ENCODE measurements at regions not wholly inside any gene's neighbourhood (a gene's known extent, or its start where the extent isn't known, plus 50 kb on each side); places are given as distances from the start of the nearest gene placed in this dataset.

DNA sequence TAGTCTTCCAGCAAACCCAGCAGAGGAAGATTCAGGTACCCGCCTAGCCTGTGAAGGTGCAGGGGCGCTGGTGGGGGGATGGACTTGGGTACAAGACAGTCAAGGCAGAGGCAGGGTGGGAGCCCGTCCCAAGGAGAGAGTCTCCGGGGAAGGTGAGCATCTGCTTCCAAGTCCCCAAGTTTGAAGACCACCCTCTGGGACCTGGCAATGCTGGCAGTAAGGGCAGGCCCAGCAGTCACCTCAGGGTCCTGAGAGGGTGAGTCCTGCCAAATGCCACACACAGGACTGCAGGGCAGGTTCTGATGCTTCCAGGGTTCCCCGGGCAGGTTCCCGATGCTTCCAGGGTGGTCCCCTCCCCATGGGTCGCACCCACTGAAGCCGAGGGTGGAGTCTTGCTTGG, 261.8 kb upstream of the IRX1 start:
- no peaks in the 10 kb centered on the region for H3K9me3 ChIP-seq
- 25% methylated on average over 8 of the region's 8 CpGs for WGBS (ENCODE audit: missing lambda C conversion rate)
- ATAC-seq = no peak
- no peaks in the 10 kb centered on the region for H3K4me1 ChIP-seq
- no peak for DNase-seq (ENCODE audit: low read depth in 1 of 2, low spot score in 1 of 2)
- ChIA-PET POLR2A (no interaction called here), CTCF (interaction anchor here (0.6 kb wide), 1 partner anchor 377 kb away, joined by 3 read pairs; no protein-coding TSS in a partner anchor)
- no peak overlapping the region for H3K4me2 ChIP-seq
- H3K27ac ChIP-seq = no peak overlapping the region
- TF ChIP-seq HOXB13 (CRISPR knock-in tag; IDR thresholded peaks at IDR 0.05; ENCODE audit: low read depth) = no peak
- TF ChIP-seq, protein P1, sequence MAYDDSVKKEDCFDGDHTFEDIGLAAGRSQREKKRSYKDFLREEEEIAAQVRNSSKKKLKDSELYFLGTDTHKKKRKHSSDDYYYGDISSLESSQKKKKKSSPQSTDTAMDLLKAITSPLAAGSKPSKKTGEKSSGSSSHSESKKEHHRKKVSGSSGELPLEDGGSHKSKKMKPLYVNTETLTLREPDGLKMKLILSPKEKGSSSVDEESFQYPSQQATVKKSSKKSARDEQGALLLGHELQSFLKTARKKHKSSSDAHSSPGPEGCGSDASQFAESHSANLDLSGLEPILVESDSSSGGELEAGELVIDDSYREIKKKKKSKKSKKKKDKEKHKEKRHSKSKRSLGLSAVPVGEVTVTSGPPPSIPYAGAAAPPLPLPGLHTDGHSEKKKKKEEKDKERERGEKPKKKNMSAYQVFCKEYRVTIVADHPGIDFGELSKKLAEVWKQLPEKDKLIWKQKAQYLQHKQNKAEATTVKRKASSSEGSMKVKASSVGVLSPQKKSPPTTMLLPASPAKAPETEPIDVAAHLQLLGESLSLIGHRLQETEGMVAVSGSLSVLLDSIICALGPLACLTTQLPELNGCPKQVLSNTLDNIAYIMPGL (CRISPR knock-in tag; IDR thresholded peaks at IDR 0.05; ENCODE audit: borderline replicate concordance) = no peak
- TF ChIP-seq RCOR1 (IDR thresholded peaks at IDR 0.05; ENCODE audit: low read depth, low read length) = no peak
- TF ChIP-seq MAZ (IDR thresholded peaks at IDR 0.05; ENCODE audit: borderline replicate concordance, low read depth, low read length) = no peak
- TF ChIP-seq NFE2L2 (conservative IDR thresholded peaks at IDR 0.05; ENCODE audit: low read length) = no peak
- TF ChIP-seq, protein P2, sequence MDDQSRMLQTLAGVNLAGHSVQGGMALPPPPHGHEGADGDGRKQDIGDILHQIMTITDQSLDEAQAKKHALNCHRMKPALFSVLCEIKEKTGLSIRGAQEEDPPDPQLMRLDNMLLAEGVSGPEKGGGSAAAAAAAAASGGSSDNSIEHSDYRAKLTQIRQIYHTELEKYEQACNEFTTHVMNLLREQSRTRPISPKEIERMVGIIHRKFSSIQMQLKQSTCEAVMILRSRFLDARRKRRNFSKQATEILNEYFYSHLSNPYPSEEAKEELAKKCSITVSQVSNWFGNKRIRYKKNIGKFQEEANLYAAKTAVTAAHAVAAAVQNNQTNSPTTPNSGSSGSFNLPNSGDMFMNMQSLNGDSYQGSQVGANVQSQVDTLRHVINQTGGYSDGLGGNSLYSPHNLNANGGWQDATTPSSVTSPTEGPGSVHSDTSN (IDR thresholded peaks at IDR 0.05) = no peak
- no peak for TF ChIP-seq MAFK (IDR thresholded peaks at IDR 0.05; ENCODE audit: partially characterized antibody)
- TF ChIP-seq JUN (IDR thresholded peaks at IDR 0.05) = no peak
- no peak for TF ChIP-seq HEYL (CRISPR knock-in tag; IDR thresholded peaks at IDR 0.05)
- no peak for TF ChIP-seq RNF2 (IDR thresholded peaks at IDR 0.05; ENCODE audit: borderline replicate concordance, low read depth)
- no peak for FAIRE-seq
- H3K4me3 ChIP-seq = no peak overlapping the region

DNA sequence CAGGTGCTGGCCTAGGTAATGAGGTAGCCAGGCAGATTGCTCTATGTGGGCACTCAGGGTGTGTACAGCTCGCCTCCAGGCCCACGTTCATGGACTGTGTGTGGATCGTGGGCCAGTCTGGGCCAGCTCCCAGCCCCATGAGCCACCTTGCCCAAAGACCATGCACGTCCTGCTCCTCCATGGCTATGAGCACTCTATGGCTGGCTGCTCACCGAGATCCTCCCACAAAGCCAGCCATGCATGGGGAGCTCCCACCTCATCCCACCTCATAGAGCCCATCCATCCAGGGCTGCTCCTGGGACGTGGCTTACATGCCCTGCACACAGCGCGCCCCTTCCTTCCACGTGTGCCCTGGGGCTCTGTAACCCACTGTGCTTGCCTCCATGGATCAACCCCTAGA, 262.5 kb upstream of the IRX1 start:
- ChIA-PET CTCF (interaction anchor here (0.6 kb wide), 1 partner anchor 378 kb away, joined by 3 read pairs; no protein-coding TSS in a partner anchor), POLR2A (no interaction called here)
- WGBS (ENCODE audit: missing lambda C conversion rate) = 23% methylated on average over 5 of the region's 9 CpGs
- Histone ChIP-seq H3K27ac (no peak overlapping the region), H3K4me2 (no peak overlapping the region), H3K9me3 (no peaks in the 10 kb centered on the region), H3K4me3 (no peak overlapping the region), H3K4me1 (no peaks in the 10 kb centered on the region)
- DNase-seq (ENCODE audit: low read depth in 1 of 2, low spot score in 1 of 2) (no peak), FAIRE-seq (no peak), ATAC-seq (no peak)
- no peak for TF ChIP-seq HOXB13 (CRISPR knock-in tag; IDR thresholded peaks at IDR 0.05; ENCODE audit: low read depth)
- TF ChIP-seq TFCP2L1 (CRISPR knock-in tag; IDR thresholded peaks at IDR 0.05) = no peak
- TF ChIP-seq, protein P3, sequence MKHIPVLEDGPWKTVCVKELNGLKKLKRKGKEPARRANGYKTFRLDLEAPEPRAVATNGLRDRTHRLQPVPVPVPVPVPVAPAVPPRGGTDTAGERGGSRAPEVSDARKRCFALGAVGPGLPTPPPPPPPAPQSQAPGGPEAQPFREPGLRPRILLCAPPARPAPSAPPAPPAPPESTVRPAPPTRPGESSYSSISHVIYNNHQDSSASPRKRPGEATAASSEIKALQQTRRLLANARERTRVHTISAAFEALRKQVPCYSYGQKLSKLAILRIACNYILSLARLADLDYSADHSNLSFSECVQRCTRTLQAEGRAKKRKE (CRISPR knock-in tag; IDR thresholded peaks at IDR 0.05; ENCODE audit: low read depth) = no peak
- TF ChIP-seq KDM1A (IDR thresholded peaks at IDR 0.05; ENCODE audit: low read depth) = no peak
- TF ChIP-seq, protein P1 (CRISPR knock-in tag; IDR thresholded peaks at IDR 0.05; ENCODE audit: borderline replicate concordance) = no peak
- no peak for TF ChIP-seq ZC3H11A (IDR thresholded peaks at IDR 0.05)
- TF ChIP-seq RAD21 (conservative IDR thresholded peaks at IDR 0.05 in 1 of 2, IDR thresholded peaks at IDR 0.05 in 1 of 2) = no peak
- TF ChIP-seq MAZ (IDR thresholded peaks at IDR 0.05; ENCODE audit: borderline replicate concordance, low read depth, low read length) = no peak
- TF ChIP-seq ZNF302 (CRISPR knock-in tag; IDR thresholded peaks at IDR 0.05) = no peak
- no peak for TF ChIP-seq ESRRA (IDR thresholded peaks at IDR 0.05; ENCODE audit: borderline replicate concordance, low read length)
- TF ChIP-seq GATA3 (IDR thresholded peaks at IDR 0.05; ENCODE audit: borderline replicate concordance) = no peak
- TF ChIP-seq, protein P4, sequence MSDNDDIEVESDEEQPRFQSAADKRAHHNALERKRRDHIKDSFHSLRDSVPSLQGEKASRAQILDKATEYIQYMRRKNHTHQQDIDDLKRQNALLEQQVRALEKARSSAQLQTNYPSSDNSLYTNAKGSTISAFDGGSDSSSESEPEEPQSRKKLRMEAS (IDR thresholded peaks at IDR 0.05) = no peak

Data from A549 (cell line).